Stimulated activated CD4-positive, alpha-beta T cell treated with anti-CD3 and anti-CD28 coated beads, Interleukin-4, amount 100 ng/mL, for 1 hour (primary cell): ENCODE measurements at regions not wholly inside any gene's neighbourhood (a gene's known extent, or its start where the extent isn't known, plus 50 kb on each side); places are given as distances from the start of the nearest gene placed in this dataset.
"Not testable (repeated sequence)": the region's sequence is repeated elsewhere in the genome, so short reads cannot be mapped to it uniquely, and the experiment has no call there.

ENCODE experiments used
- DNase-seq: peaks from one replicate; pipeline ENCODE4 v3.0.0-alpha.2; 2020

DNA sequence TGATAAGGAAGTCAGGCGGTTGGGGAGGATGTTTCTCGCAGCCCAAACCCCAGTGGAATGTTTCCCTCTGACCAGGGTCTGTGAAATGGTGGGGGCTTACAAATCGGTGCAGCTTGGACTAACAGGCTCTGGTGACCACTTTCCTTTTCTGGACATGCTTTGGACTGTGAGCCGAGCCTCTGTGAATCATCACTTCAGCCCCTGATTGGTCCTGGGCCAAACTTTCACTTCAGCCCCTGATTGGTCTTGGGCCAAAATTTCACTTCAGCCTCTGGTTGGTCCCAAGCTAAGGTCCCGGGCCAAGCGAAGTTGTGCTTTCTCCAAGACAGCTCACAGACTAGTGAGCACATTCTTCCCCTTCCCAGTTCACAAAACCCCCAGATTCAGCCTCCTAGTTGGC is 223.7 kb upstream of the ANKRD20A1 start:
- DNase-seq, result not testable (repeated sequence)

DNA sequence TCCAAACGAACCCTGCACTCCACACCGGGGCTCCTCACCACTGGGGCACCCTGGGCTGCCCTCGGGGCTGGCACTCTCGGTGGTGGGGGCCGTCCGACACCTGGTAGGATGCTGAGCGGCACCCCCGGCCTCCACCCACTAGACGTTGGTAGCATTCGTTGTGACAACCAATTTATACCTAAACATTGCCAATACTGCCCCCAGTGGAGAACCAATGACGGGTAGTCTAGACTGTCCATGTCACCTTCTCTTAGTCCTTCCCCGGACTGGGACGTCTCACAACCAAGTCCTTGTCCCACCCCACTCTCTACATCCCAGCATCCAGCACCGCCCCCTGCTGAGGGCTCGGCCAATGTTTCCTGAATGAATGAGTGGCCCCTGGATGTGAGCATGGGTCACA is 246.8 kb upstream of the ANKRD20A1 start:
- DNase-seq, result not testable (repeated sequence)

DNA sequence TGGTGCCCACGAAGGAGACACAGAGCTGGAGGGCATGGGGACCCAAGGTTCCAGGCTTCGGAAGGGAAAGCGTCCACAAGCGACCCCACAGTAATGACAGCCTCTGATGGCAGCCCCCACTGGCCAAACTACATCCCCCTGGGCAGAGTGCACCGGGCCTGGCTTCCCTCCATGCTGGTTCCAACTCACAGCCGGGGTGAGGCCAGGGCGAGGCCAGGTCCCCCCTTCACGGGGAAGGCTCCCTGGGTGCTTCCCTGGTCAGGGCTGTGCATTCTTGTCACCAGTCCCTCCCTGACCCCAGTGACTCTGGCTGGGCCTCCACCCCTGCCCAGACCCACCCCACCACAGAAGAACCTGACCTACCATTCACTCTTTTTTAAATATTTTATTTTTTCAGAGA is 248.9 kb upstream of the ANKRD20A1 start:
- not testable (repeated sequence) for DNase-seq

DNA sequence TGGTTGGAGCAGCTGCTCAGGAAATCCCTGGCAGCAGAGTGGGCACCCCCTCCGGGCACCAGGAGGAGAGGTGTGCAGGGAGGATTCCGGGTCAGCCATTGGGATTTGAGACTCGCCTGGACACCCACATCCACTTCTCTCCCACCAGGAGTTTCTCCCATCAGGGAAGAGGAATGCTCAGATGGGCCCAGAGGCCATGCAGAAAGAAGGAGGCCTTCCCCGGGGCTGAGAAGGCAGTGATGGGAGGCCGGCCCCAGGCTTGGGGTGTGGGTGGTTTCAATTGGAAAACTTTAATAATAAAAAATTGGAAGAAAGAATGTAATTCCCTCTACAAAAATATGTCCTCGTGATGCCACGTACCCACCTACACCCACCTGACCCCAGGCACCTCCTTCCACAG is 249.3 kb upstream of the ANKRD20A1 start:
- not testable (repeated sequence) for DNase-seq

DNA sequence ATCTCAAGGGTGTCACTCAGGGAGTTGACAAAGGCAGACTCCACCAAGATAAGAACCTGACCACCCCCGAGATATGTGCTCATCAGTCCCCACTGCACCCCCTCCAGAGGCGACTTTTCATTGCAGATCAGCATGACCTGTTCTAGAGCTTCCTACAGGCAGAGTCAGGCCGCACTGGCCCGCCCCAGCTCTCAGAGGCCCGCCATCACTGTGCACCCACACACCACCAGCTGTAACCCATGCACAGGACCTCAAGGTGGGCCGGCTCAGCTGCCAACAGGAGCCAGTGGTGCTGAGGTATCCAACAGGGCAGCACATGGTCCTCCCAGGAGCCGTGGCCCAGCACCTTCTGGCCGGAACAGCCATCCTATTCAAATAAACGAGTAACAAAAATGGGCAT is 253.6 kb upstream of the ANKRD20A1 start:
- DNase-seq, result not testable (repeated sequence)

DNA sequence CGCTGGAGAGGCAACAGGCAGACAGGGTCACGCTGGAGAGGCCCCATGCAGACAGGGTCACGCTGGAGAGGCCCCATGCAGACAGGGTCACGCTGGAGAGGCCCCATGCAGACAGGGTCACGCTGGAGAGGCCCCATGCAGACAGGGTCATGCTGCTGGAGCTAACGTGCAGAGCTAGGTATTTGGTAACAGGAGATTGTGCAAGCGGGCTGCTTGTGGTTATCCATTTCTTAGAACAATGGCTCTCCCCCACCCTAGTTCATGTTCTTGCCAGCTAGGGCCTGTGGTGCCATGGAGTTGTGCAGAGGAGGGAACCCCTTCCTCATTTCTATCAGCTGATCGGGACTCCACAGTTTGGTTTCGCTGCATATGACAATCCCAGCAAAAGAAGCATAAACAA is 255.1 kb upstream of the ANKRD20A1 start:
- DNase-seq, result not testable (repeated sequence)

DNA sequence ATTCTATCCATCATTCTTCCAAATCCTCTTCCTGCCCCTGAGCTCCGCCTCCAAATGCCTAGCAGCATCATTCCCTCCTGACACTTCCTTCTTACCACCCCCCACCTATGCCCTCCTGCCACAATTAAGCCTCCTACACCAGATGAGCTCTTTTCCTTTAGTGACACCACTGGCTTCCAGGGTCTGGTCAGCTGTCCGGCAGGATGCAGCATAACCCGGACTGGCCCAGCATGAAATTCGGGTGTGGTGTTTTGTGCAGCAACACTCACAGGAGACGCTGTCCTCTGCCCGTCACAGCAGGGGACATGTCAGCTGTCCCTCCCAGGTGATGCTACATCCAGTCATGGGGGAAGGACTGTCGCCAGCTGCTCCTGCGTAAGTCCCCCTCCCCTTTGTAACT is 266.3 kb upstream of the ANKRD20A1 start:
- not testable (repeated sequence) for DNase-seq

DNA sequence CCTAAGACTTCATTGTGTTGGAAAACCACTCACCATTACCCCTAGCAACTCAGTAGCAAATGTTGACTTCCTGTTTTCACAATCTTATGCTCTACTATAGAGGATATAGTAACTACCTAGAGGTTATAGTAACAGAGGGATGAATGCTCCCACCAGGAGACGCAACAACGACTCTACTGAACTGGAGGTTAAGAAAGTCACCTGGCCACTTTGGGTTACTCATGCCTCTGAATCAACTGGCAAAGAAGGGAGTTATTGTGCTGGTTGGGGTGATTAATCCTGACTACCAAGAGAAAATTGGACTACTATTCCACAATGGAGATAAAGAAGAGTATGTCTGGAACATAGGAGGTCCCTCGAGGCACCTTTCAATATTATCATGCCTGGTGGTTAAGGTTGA is 302.9 kb upstream of the ANKRD20A1 start:
- not testable (repeated sequence) for DNase-seq

DNA sequence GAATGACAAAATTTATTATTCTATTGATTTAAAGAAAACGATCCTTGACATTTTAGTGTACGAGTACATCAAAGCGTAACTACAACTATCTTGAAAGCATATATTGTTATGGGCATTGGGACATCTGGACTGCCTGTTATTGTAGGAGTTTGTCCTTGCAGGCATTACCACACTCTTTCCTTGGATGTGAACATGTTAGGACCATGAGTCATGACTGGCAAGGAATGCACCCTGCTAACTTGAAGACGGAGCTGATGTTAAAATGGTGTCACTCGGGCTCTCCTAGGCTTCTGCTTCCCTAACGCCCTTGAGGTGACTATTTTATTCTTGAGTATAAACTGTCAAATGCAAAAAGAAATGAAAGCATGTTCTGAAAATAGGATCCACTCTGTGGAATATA is 308.7 kb upstream of the ANKRD20A1 start:
- DNase-seq, result not testable (repeated sequence)

DNA sequence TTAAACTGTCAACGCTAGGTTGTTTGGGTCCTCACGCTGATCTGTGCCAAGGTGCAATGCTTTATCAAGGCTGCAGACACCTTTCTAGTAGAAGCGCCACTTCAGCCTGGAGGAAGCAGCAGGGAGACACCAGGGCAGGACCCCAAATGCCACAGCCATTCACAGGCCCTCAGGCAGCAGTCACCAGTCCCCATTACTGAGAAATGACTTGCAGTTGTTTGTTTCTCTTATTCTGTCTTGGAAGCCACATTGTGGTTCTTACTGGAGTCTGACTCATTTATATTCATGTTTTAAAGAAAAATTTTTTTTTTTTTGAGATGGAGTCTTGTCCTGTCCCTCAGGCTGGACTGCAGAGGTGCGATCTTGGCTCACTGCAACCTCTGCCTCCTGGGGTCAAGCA is 328.9 kb upstream of the ANKRD20A1 start:
- not testable (repeated sequence) for DNase-seq

DNA sequence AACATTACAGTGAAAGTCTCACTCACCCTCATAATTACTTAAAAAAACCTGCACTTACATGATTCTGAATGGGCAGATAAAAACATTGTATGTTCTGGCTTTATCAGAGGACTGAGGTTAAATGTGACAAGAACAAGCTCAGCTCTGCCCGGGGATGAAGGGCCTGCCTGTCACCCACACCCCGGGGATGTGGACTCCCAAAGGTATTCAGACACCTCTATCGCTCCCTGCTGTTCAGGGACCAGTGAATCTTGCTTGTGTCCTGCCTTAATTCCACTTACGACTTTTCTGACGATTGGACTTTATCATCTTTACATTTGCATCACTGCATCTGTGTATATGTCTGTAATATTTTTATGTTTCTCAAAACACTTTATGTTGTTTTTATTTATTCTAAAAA is 341.8 kb upstream of the ANKRD20A1 start:
- not testable (repeated sequence) for DNase-seq

DNA sequence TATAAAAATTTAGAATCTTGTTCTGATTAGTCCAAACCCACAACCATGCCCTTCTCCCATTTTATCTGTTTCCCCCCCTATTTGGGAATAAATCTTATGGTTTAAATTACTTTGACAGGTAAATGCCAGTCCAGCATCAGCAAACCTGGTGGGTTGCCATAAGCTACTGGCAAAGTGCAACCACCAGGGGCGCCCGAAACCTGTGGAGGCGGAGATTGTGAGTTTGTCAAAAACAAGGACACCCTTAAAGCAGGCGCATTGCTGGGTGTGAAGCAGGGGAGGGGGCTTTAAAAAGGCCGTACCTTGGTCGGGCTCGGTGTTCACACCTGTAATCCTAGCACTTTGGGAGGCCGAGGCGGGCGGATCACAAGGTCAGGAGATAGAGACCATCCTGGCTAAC is 344.1 kb upstream of the ANKRD20A1 start:
- DNase-seq, result not testable (repeated sequence)

DNA sequence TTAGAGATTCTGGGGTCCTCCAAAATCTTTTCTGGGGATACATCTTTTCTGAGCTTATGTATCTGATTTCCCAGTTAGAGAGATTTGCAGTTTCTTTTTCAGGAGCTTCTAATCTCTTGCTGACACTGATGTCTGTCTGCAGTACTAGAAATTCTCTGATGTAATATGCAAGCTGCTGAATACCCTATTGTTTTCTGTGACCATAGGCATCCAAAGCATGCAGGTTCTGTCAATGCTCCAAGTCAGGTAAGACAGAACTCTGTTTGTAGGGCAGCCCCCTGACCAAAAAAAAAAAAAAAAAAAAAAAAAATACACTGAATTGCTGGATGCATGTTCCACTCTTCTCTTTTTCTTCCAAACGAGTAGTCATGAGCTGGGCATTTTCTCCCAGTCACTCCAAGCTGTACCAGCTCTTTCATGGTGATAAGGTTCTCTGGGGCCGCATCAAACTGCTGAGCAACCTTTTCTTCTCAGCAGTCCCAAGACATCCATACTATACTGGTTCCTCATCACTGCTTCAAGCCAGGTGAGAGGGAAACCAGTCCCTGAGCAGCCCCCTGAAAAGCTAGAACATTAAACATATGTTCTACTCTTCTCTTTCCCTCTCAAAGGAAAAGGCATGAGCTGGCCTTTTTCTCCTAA is 354.9 kb upstream of the ANKRD20A1 start:
- not testable (repeated sequence) for DNase-seq

DNA sequence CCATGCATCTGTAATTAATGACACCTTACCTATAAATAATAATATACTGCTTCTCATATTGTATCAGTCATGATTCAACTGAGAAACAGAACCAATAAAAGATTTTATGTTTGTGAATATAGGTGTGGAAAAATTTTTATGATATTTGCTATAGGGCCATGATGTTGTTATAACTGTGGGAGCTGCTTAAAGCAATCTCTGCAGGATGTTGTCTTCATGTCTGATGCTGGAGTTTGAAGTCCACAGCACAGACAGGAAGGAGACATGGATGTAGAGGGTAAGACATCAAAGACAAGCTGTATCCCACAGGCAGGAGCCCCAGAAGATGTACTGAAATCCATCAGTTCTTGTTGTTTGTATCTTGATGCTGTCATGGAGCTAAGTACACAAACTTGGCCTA is 366.7 kb upstream of the ANKRD20A1 start:
- not testable (repeated sequence) for DNase-seq

DNA sequence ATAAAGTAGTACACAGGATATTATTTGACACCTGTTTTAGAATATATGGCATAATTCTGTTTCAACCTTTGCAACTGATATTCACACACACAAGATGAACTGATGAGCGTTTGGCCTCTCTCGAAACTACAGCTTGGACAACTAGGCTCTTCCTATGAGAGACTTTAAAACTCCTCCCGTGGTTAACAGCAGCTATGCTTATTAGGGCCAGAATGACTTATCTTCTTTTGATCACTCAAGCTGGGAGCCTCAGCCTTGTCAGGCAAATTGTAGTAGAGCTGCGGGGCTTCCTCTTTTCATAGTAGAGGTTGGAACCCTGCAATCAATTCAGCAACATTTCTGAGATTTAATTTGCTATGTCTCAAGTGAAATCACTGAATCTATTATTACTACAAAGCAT is 381.3 kb upstream of the ANKRD20A1 start:
- DNase-seq, result not testable (repeated sequence)

DNA sequence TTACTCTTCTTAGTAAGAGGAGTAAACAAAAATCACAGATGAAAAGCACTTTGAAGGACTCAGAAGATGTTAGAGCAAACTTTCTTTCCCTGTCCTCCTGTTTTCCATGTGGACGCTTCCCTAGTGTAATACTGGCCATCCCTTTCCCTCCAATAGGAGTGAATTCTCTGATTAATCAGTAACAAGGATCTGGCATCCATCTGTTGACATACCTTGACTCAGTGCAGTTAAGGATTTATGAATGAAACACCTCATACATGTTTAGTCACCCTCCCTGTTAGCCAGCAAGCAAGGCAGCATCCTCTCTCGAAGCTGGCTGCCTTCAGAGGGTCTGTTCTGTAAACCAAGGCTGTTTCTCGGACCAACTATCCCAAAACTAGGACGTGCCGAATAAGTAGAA is 388.0 kb upstream of the ANKRD20A1 start:
- not testable (repeated sequence) for DNase-seq

DNA sequence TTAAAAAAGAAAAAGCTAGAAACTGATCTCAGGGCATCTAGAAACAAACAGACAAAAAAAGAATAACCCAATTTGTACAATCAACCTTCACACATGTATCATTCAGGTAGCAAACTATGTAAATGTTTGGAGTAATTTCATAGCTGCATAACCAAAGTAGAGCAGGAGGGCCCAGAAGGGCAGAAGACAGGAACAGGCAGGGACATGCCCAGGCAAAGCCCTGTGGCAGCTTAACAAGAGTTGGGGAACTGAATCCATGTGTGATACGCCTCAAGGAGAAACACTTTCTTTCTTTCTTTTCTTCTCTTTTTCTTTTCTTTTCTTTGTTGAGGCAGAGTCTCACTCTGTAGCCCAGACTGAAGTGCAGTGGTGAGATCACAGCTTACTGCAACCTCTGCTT is 390.4 kb upstream of the ANKRD20A1 start:
- DNase-seq, result not testable (repeated sequence)

DNA sequence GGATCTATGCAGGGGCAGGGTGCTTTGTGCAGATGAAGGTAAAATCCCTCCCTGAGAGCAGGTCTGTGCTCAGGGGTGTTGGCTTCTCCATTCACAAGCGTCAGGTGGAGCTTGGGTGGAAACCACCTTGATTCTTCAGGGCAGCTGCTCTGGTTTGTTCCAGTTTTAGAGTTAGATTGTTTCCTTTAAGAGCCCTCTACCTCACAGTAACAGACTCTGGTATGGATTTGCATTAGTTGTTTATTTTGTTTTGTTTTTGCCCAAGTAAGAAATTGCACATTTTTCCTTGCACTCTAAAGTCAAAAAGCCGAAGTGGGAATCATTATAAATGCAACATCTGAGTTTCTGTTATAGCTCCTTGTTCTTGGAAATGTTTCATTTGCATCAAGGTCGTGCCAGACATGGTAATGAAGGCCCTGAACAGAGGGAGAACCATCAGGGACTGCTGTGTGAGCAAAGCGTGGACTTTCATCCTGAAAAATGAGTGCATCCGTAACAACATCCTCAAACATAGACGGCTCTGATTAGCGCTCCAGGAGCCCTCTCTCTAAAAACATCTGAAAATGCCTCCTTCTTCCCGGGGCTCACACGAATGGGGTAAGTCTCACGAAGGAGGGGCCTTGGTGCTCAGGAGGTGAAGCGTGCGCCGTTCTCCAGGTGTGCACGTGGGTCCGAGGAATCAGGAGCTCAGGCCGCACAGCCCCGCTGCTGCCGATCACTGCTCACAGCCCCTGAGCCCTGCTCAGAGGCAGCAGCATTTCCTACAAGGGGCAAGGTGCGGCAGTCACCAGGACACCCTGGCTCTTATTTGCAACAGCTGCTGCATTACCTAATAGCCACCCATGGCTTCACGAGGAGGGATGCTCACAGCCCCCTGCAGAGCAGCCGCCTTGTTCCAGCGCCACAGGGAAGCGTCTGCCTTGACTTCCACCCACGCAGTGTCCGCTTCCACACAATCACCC is 396.7 kb upstream of the ANKRD20A1 start:
- not testable (repeated sequence) for DNase-seq

DNA sequence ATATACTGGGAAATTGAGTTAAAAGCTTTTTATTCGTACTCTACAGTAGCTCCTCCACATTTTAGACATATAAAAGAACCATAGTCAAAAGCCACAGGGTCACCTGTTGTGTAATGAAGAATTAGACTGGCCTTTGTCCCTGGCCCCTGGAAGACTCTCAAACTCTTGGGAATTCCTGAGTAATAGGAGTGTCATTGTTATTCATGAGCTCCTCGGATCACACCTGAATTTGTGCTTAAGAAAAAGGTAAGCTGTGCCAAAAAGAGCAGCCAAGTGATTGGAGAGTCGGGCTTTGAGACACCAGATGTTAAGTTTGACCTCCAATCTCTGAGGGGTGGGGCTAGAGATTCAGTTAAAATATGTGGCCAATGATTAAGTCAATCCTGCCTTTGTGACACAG is 405.8 kb upstream of the ANKRD20A1 start:
- not testable (repeated sequence) for DNase-seq

DNA sequence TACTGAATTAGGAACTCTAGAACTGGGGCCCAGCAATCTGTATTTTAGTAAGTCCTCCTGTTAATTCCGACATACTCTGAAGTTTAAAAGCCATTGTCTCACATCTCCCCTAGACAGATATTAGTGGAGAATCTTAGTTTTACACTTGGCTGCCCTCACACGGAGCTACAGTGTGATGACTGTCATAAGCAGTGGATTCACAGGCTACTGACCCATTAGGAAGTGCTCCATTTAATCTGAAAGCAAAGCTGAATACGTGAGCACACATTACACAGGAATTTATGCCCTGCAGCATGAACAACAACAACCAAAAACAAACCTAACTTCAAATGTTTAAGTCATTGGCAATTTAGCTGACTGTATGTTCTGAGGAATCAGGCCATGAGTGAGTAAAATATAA is 416.4 kb upstream of the ANKRD20A1 start:
- not testable (repeated sequence) for DNase-seq

DNA sequence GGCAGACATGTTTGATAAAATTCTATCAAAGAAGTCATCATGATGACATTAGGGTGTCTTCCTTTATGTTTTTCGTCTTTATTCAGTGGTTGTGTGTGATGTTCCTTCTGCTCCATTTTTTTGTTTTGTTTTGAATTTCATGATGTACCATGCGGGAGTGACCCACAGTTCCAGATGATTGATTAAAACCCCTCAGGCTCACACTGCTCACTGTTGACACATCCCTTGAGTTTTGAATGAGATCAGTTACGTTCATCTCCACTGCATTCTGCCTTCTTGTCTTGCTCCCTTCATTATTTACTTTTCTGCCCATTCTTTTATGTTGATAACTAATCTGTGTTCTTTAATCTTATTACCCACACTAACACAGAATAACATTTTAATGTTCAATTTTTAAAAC is 421.7 kb upstream of the ANKRD20A1 start:
- DNase-seq, result not testable (repeated sequence)

DNA sequence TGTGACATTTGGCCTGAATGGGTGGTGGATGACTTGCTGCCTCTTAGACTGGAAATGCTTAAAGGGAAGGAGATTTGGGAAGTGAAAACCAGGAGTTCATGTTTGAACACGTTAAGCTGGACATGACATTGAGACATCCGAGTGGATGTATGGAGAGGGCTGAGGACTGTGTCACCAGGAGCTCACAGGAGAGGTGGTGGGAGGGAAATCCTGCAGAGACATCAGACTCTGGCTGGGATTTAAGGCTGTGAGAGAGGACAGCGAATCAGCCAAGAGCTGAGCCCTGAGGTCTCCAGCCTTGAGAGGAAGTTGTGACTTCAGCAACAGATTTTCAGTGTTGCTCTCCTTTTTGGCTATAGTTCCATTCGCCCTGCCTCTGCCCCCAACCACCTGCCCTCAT is 432.5 kb upstream of the SPATA31A3 start:
- DNase-seq, result not testable (repeated sequence)

DNA sequence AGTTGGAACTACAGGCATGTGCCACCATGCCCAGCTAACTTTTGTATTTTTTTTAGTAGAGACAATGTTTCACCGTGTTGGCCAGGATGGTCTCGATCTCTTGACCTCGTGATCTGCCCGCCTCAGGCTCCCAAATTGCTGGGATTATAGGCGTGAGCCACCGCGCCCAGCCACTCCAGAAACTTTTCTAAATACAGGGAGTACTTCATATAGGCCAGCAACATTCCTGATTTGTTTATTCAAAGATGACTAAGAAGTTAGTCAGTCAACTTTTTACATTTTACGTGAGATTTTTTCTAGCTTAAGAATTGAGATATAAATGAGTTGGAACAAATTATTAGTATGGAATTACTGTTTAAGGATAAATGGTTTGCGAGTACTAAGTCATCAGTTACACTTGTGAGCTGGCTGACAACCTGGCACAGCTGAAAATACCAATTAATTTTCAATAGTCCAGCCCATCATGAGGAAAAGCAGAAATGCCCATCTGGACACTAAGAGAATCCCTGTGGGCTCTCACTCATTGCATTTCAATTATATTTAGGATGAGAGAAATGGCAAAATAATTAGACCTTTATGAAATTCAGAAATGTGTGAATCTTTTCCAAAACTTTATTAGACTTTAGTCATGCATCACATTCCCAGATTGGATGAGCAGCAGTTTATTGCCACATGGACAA is 430.8 kb upstream of the SPATA31A3 start:
- DNase-seq, result not testable (repeated sequence)
